WTC11 (cell line): ENCODE measurements at regions not wholly inside any gene's neighbourhood (a gene's known extent, or its start where the extent isn't known, plus 50 kb on each side); places are given as distances from the start of the nearest gene placed in this dataset.

Source experiments
- CREB1 ChIP-seq: sonication (generic); formaldehyde crosslinking; IDR thresholded peaks from 2 replicates; pipeline ENCODE4 v1.8.0; 2023; ENCODE audit warnings: mild to moderate bottlenecking, missing genetic modification reagents
- CTCF ChIP-seq: fragments of 200-600 bp; IDR thresholded peaks from 2 replicates; pipeline ENCODE4 v1.8.0; 2022; ENCODE audit warnings: antibody characterized with exemption
- E2F5 ChIP-seq: sonication (generic); formaldehyde crosslinking; IDR thresholded peaks from 2 replicates; pipeline ENCODE4 v1.8.1; 2022; ENCODE audit warnings: mild to moderate bottlenecking, moderate library complexity, missing genetic modification reagents
- MAX ChIP-seq: sonication (generic); formaldehyde crosslinking; IDR thresholded peaks from 2 replicates; pipeline ENCODE4 v1.8.0; 2022; ENCODE audit warnings: mild to moderate bottlenecking, missing genetic modification reagents
- RELA ChIP-seq: sonication (generic); formaldehyde crosslinking; IDR thresholded peaks from 2 replicates; pipeline ENCODE4 v1.8.1; 2022; ENCODE audit warnings: missing genetic modification reagents, mild to moderate bottlenecking, borderline replicate concordance
- SP1 ChIP-seq: sonication (generic); formaldehyde crosslinking; conservative IDR thresholded peaks from 2 replicates; pipeline ENCODE4 v1.8.1; 2022; ENCODE audit warnings: missing genetic modification reagents
- TP53 ChIP-seq: sonication (generic); formaldehyde crosslinking; IDR thresholded peaks from 2 replicates; pipeline ENCODE4 v1.8.1; 2023; ENCODE audit warnings: mild to moderate bottlenecking, missing genetic modification reagents
- USF2 ChIP-seq: sonication (generic); formaldehyde crosslinking; IDR thresholded peaks from 2 replicates; pipeline ENCODE4 v1.8.1; 2023; ENCODE audit warnings: mild to moderate bottlenecking, missing genetic modification reagents, moderate library complexity
- ZNF317 ChIP-seq: sonication (generic); formaldehyde crosslinking; IDR thresholded peaks from 2 replicates; pipeline ENCODE4 v1.8.1; 2023; ENCODE audit warnings: low read depth, mild to moderate bottlenecking, moderate library complexity, missing genetic modification reagents, borderline replicate concordance

- TF ChIP-seq CTCF: no peak
- TF ChIP-seq ZNF317 (CRISPR knock-in tag): no peak
- no peak for TF ChIP-seq CREB1 (CRISPR knock-in tag)
- no peak for TF ChIP-seq RELA (CRISPR knock-in tag)
- no peak for TF ChIP-seq USF2 (CRISPR knock-in tag)
- TF ChIP-seq E2F5: no peak
- no peak for TF ChIP-seq MAX
- TF ChIP-seq TP53 (CRISPR knock-in tag): no peak
- TF ChIP-seq SP1 (CRISPR knock-in tag): no peak
Measured at GRCh38 chr10:28453926-28454325, 79.0 kb upstream of the WAC start.
